HG03139 (cell line): ENCODE measurements at regions not wholly inside any gene's neighbourhood (a gene's known extent, or its start where the extent isn't known, plus 50 kb on each side); places are given as distances from the start of the nearest gene placed in this dataset.

Experiments used
- ATAC-seq: cut with Tn5 transposase; IDR thresholded peaks from one replicate; pipeline ENCODE4 v1.9.1; 2021; ENCODE audit not compliant: unreplicated experiment

GRCh38 chrX:25066131-25066530, 50.4 kb upstream of the ARX start:
- ATAC-seq = no peak
